GM18873 (cell line): ENCODE measurements at regions not wholly inside any gene's neighbourhood (a gene's known extent, or its start where the extent isn't known, plus 50 kb on each side); places are given as distances from the start of the nearest gene placed in this dataset.
"Not testable (repeated sequence)": the region's sequence is repeated elsewhere in the genome, so short reads cannot be mapped to it uniquely, and the experiment has no call there.

Experiments used
- ATAC-seq: cut with Tn5 transposase; IDR thresholded peaks from one replicate; pipeline ENCODE4 v1.9.1; 2021; ENCODE audit warnings: mild to moderate bottlenecking, moderate library complexity, moderate number of reproducible peaks; ENCODE audit not compliant: unreplicated experiment, low FRiP score

GRCh38 chr12:90710711-90711110 is 244.3 kb downstream of the CCER1 start:
- no peak for ATAC-seq

- ATAC-seq: no peak
These were observed 248.9 kb downstream of the CCER1 start for GRCh38 chr12:90706036-90706435.

- ATAC-seq: no peak
These were observed 259.6 kb downstream of the CCER1 start for GRCh38 chr12:90695415-90695814.

GRCh38 chr12:90690120-90690519 is 264.9 kb downstream of the CCER1 start:
- no peak for ATAC-seq

GRCh38 chr12:90687682-90688081 is 267.3 kb downstream of the CCER1 start:
- ATAC-seq: not testable (repeated sequence)

- ATAC-seq: no peak
These were observed 271.1 kb downstream of the CCER1 start for GRCh38 chr12:90683871-90684270.

- ATAC-seq: no peak
These were observed 272.6 kb downstream of the CCER1 start for GRCh38 chr12:90682398-90682797.

GRCh38 chr12:90679674-90680073 is 275.3 kb downstream of the CCER1 start:
- no peak for ATAC-seq

- no peak for ATAC-seq
These were observed 277.4 kb downstream of the CCER1 start for GRCh38 chr12:90677552-90677951.

- no peak for ATAC-seq
These were observed 277.9 kb downstream of the CCER1 start for GRCh38 chr12:90677055-90677454.

- no peak for ATAC-seq
These were observed 279.9 kb downstream of the CCER1 start for GRCh38 chr12:90675106-90675505.

GRCh38 chr12:90672081-90672480 is 282.9 kb downstream of the CCER1 start:
- no peak for ATAC-seq

GRCh38 chr12:90663949-90664348 is 291.0 kb downstream of the CCER1 start:
- not testable (repeated sequence) for ATAC-seq

GRCh38 chr12:90659060-90659459 is 295.9 kb downstream of the CCER1 start:
- ATAC-seq: no peak

- ATAC-seq: no peak
These were observed 301.9 kb downstream of the CCER1 start for GRCh38 chr12:90653040-90653439.

GRCh38 chr12:90652280-90652679 is 302.7 kb downstream of the CCER1 start:
- no peak for ATAC-seq

GRCh38 chr12:90645181-90645580 is 309.8 kb downstream of the CCER1 start:
- ATAC-seq: no peak

- ATAC-seq: no peak
These were observed 323.3 kb downstream of the CCER1 start for GRCh38 chr12:90631591-90632212.

- no peak for ATAC-seq
These were observed 325.0 kb downstream of the CCER1 start for GRCh38 chr12:90630006-90630405.

- no peak for ATAC-seq
These were observed 326.8 kb downstream of the CCER1 start for GRCh38 chr12:90628213-90628612.

GRCh38 chr12:90627180-90627896 is 327.6 kb downstream of the CCER1 start:
- ATAC-seq: no peak

- no peak for ATAC-seq
These were observed 332.5 kb downstream of the CCER1 start for GRCh38 chr12:90622431-90622830.
